NT2/D1 (cell line): ENCODE measurements at regions not wholly inside any gene's neighbourhood (a gene's known extent, or its start where the extent isn't known, plus 50 kb on each side); places are given as distances from the start of the nearest gene placed in this dataset.

Experiments
- YY1 ChIP-seq: IDR thresholded peaks from 2 replicates; pipeline ENCODE4 v1.6.1; 2011; ENCODE audit not compliant: insufficient read length, insufficient read depth
- ZNF274 ChIP-seq: IDR thresholded peaks from 2 replicates; pipeline ENCODE4 v1.6.1; 2011; ENCODE audit warnings: mild to moderate bottlenecking, low read depth, low read length

GRCh38 chr17:13363771-13364170, 238.0 kb downstream of the HS3ST3A1 start:
- TF ChIP-seq YY1 (no peak), ZNF274 (no peak)
